Right lobe of liver (tissue), 6 donors: ENCODE measurements at regions not wholly inside any gene's neighbourhood (a gene's known extent, or its start where the extent isn't known, plus 50 kb on each side); places are given as distances from the start of the nearest gene placed in this dataset.

Experiments
- ATAC-seq, 4 donors: fragments of 200-7000 bp; cut with Tn5 transposase; one replicate each; pipeline ENCODE4 v1.9.1; 2020; ENCODE audit warnings: mild to moderate bottlenecking in 4 of 4, moderate library complexity in 4 of 4
- DNase-seq, 3 donors: peaks; one replicate each; pipeline ENCODE4 v3.0.0-alpha.2; 2020
- H3K27ac ChIP-seq, 3 donors: fragments of 200-600 bp; one replicate each; pipeline ENCODE4 v1.8.0; 2022
- H3K27me3 ChIP-seq, 2 donors: fragments of 200-600 bp; one replicate each; pipeline ENCODE4 v1.8.0; 2022
- H3K36me3 ChIP-seq, 4 donors: fragments of 200-600 bp; sonication (generic) in 1 of 4; one replicate each; pipeline versions ENCODE4 v1.5.1 to v1.8.0; 2017 to 2022; ENCODE audit warnings: control low read depth in 1 of 4
- H3K4me1 ChIP-seq, 4 donors: fragments of 200-600 bp; sonication (generic) in 1 of 4; one replicate each; pipeline versions ENCODE4 v1.5.1 to v1.8.0; 2017 to 2022; ENCODE audit warnings: control low read depth in 1 of 4
- H3K4me3 ChIP-seq, 3 donors: fragments of 200-600 bp; one replicate each; pipeline ENCODE4 v1.8.0; 2022
- H3K9me3 ChIP-seq, 4 donors: fragments of 200-600 bp; sonication (generic) in 1 of 4; one replicate each; pipeline versions ENCODE4 v1.5.1 to v1.8.0; 2017 to 2022; ENCODE audit warnings: control low read depth in 1 of 4
- POLR2A ChIP-seq: fragments of 450-650 bp; IDR thresholded peaks from one replicate; pipeline ENCODE4 v1.6.1; 2017; ENCODE audit warnings: antibody characterized with exemption, mild to moderate bottlenecking
- WGBS: methylation state at CpG from one replicate; pipeline ENCODE4 v1.1.6; 2018; ENCODE audit warnings: low coverage, low lambda C conversion rate; ENCODE audit not compliant: insufficient coverage; ENCODE audit errors: missing lambda C conversion rate; 5-methylcytosine and 5-hydroxymethylcytosine counted together
- intact Hi-C, 2 donors: fragments of 100-400 bp; cut with DNase I; formaldehyde crosslinking; loops; one replicate each; pipeline versions ENCODE4 v1.11.2 to v1.14.1; 2022
- TF ChIP-seq, protein P1 (sequence below), 4 donors: fragments of 200-600 bp in 3 of 4; fragments of 450-650 bp in 1 of 4; IDR thresholded peaks; one replicate each; pipeline versions ENCODE4 v1.5.1 to v1.8.0; 2016 to 2022; ENCODE audit warnings: antibody characterized with exemption in 4 of 4, mild to moderate bottlenecking in 2 of 4
- donor health status: DM: no; HTN: yes; CAD: no.
- donor health status: DM: no; HTN: no; CAD: no.
- donor health status: DM: no; HTN: no; CAD: no.
- donor health status: DM: no; HTN: yes; CAD: no.
- donor health status: DM: no; HTN: yes; CAD: no.

- Histone ChIP-seq H3K27ac (no peak overlapping the region), H3K27me3 (no peaks in the 10 kb centered on the region), H3K9me3 (no peaks in the 10 kb centered on the region), H3K4me1 (no peaks in the 10 kb centered on the region), H3K36me3 (no peaks in the 10 kb centered on the region), H3K4me3 (no peak overlapping the region)
- intact Hi-C loops = no loop called here
- ATAC-seq (peak in 1 of 4 donors; percentile 89), DNase-seq (no peak)
- no peak for TF ChIP-seq POLR2A
- TF ChIP-seq, protein P1, sequence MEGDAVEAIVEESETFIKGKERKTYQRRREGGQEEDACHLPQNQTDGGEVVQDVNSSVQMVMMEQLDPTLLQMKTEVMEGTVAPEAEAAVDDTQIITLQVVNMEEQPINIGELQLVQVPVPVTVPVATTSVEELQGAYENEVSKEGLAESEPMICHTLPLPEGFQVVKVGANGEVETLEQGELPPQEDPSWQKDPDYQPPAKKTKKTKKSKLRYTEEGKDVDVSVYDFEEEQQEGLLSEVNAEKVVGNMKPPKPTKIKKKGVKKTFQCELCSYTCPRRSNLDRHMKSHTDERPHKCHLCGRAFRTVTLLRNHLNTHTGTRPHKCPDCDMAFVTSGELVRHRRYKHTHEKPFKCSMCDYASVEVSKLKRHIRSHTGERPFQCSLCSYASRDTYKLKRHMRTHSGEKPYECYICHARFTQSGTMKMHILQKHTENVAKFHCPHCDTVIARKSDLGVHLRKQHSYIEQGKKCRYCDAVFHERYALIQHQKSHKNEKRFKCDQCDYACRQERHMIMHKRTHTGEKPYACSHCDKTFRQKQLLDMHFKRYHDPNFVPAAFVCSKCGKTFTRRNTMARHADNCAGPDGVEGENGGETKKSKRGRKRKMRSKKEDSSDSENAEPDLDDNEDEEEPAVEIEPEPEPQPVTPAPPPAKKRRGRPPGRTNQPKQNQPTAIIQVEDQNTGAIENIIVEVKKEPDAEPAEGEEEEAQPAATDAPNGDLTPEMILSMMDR (IDR thresholded peaks at IDR 0.05) = no peak
- WGBS = 55% methylated on average over 2 of the region's 2 CpGs
These were observed 168.7 kb downstream of the PHLDA1 start for GRCh38 chr12:75862692-75863471.

GRCh38 chr12:75859868-75860267, 171.7 kb downstream of the PHLDA1 start:
- no peaks in the 10 kb centered on the region for H3K36me3 ChIP-seq
- H3K4me3 ChIP-seq = no peak overlapping the region
- 50% methylated on average over 2 of the region's 2 CpGs for WGBS
- DNase-seq (no peak), ATAC-seq (no peak)
- no peaks in the 10 kb centered on the region for H3K9me3 ChIP-seq
- H3K27me3 ChIP-seq = no peaks in the 10 kb centered on the region
- TF ChIP-seq, protein P1 (IDR thresholded peaks at IDR 0.05) = no peak
- intact Hi-C loops = no loop called here
- no peak overlapping the region for H3K27ac ChIP-seq
- no peaks in the 10 kb centered on the region for H3K4me1 ChIP-seq

GRCh38 chr12:75856235-75856634, 175.3 kb downstream of the PHLDA1 start:
- no peaks in the 10 kb centered on the region for H3K27me3 ChIP-seq
- no peak overlapping the region for H3K27ac ChIP-seq
- intact Hi-C loops = no loop called here
- 55% methylated on average over 1 of the region's 1 CpG for WGBS
- H3K4me1 ChIP-seq = no peaks in the 10 kb centered on the region
- H3K36me3 ChIP-seq = no peaks in the 10 kb centered on the region
- H3K4me3 ChIP-seq = no peak overlapping the region
- DNase-seq (no peak), ATAC-seq (peak in 2 of 4 donors; percentile 19 to 48)
- H3K9me3 ChIP-seq = no peaks in the 10 kb centered on the region
- TF ChIP-seq, protein P1 (IDR thresholded peaks at IDR 0.05) = no peak
- no peak for TF ChIP-seq POLR2A

GRCh38 chr12:75855360-75855759, 176.2 kb downstream of the PHLDA1 start:
- Histone ChIP-seq H3K9me3 (no peaks in the 10 kb centered on the region), H3K27ac (no peak overlapping the region), H3K36me3 (no peaks in the 10 kb centered on the region), H3K4me3 (no peak overlapping the region), H3K4me1 (no peaks in the 10 kb centered on the region), H3K27me3 (no peaks in the 10 kb centered on the region)
- WGBS = 77% methylated on average over 2 of the region's 2 CpGs
- no peak for TF ChIP-seq POLR2A
- TF ChIP-seq, protein P1 (IDR thresholded peaks at IDR 0.05) = no peak
- DNase-seq = no peak
- no peak for ATAC-seq
- intact Hi-C loops = no loop called here
